GM13976 (cell line): ENCODE measurements at regions not wholly inside any gene's neighbourhood (a gene's known extent, or its start where the extent isn't known, plus 50 kb on each side); places are given as distances from the start of the nearest gene placed in this dataset.

ENCODE experiments used
- DNase-seq: peaks from one replicate; pipeline ENCODE4 v3.0.0; 2012; ENCODE audit warnings: low spot score
- CTCF ChIP-seq: IDR thresholded peaks from 2 replicates; pipeline ENCODE4 v1.5.1; 2012; ENCODE audit warnings: borderline replicate concordance, mild to moderate bottlenecking; ENCODE audit not compliant: insufficient read depth; ENCODE audit errors: extremely low read depth, missing control alignments, control extremely low read depth
- in situ Hi-C: fragments of 300-500 bp; cut with MboI; formaldehyde crosslinking; loops from one replicate; pipeline ENCODE4 v1.12.0; 2022; ENCODE audit warnings: low sequenced_read_pairs, mixed read lengths, inconsistent platforms; ENCODE audit not compliant: unreplicated experiment

GRCh38 chr10:123527151-123527550, 139.0 kb upstream of the GPR26 start:
- in situ Hi-C loops: no loop called here
- TF ChIP-seq CTCF: no peak
- peak; percentile 30 for DNase-seq

- TF ChIP-seq CTCF: no peak
- in situ Hi-C loops: no loop called here
- peak; percentile 2 for DNase-seq
Observed at GRCh38 chr10:123529146-123529760, 136.9 kb upstream of the GPR26 start.

- peak; percentile 2 for DNase-seq
- TF ChIP-seq CTCF: no peak
- in situ Hi-C loops: loop anchor here (10.0 kb wide), 1 partner anchor 126 kb away; no protein-coding TSS in a partner anchor
Observed at GRCh38 chr10:123530166-123530870, 135.8 kb upstream of the GPR26 start.

GRCh38 chr10:123535386-123535785, 130.8 kb upstream of the GPR26 start:
- in situ Hi-C loops: loop anchor here (10.0 kb wide), 1 partner anchor 131 kb away; no protein-coding TSS in a partner anchor
- TF ChIP-seq CTCF: no peak
- no peak for DNase-seq

GRCh38 chr10:123536176-123536845, 129.8 kb upstream of the GPR26 start:
- DNase-seq: no peak
- in situ Hi-C loops: loop anchor here (10.0 kb wide), 1 partner anchor 132 kb away; no protein-coding TSS in a partner anchor
- TF ChIP-seq CTCF: no peak

GRCh38 chr10:123537188-123537961, 128.8 kb upstream of the GPR26 start:
- in situ Hi-C loops: loop anchor here (10.0 kb wide), 1 partner anchor 133 kb away; no protein-coding TSS in a partner anchor
- DNase-seq: peak; percentile 21
- TF ChIP-seq CTCF: no peak
